Mononuclear cell (primary cell): ENCODE measurements at regions not wholly inside any gene's neighbourhood (a gene's known extent, or its start where the extent isn't known, plus 50 kb on each side); places are given as distances from the start of the nearest gene placed in this dataset.
A peak's percentile ranks its signal among the peaks of the same experiment; 100 is the strongest.
"Not testable (repeated sequence)": the region's sequence is repeated elsewhere in the genome, so short reads cannot be mapped to it uniquely, and the experiment has no call there.

Source experiments
- H3K27me3 ChIP-seq: 2 replicates; pipeline ENCODE4 v1.6.0; 2011; ENCODE audit warnings: low read length, control low read depth; ENCODE audit not compliant: insufficient read depth
- H3K4me1 ChIP-seq: 2 replicates; pipeline ENCODE4 v1.5.1; 2011; ENCODE audit warnings: mild to moderate bottlenecking, low read length, control low read depth; ENCODE audit not compliant: insufficient read depth
- H3K4me3 ChIP-seq: 2 replicates; pipeline ENCODE4 v1.5.1; 2011; ENCODE audit warnings: mild to moderate bottlenecking, low read length, moderate library complexity
- H3K9me3 ChIP-seq: 2 replicates; pipeline ENCODE4 v1.5.1; 2011; ENCODE audit warnings: low read depth, mild to moderate bottlenecking, control low read depth, low read length

DNA sequence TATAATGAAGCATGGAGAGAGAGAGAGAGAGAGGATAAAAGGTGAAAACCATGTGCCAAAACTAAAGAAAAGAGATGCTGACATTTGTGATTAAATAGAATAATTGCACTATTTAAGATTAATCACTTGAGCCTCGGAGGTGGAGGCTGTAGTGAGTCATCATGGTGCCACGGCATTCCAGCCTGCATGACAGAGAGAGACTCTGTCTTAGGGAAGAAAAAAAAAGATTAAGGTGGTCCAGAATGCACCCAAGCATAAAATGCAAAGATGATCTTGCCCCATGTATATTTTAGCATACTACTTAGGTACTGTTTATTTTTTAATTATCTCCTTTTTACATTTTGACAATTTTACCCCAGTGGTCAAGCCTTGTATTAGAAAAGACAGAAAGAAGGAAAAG is 742.5 kb downstream of the SPATA31A1 start:
- not testable (repeated sequence) for H3K27me3 ChIP-seq, H3K4me1 ChIP-seq, H3K4me3 ChIP-seq, H3K9me3 ChIP-seq

DNA sequence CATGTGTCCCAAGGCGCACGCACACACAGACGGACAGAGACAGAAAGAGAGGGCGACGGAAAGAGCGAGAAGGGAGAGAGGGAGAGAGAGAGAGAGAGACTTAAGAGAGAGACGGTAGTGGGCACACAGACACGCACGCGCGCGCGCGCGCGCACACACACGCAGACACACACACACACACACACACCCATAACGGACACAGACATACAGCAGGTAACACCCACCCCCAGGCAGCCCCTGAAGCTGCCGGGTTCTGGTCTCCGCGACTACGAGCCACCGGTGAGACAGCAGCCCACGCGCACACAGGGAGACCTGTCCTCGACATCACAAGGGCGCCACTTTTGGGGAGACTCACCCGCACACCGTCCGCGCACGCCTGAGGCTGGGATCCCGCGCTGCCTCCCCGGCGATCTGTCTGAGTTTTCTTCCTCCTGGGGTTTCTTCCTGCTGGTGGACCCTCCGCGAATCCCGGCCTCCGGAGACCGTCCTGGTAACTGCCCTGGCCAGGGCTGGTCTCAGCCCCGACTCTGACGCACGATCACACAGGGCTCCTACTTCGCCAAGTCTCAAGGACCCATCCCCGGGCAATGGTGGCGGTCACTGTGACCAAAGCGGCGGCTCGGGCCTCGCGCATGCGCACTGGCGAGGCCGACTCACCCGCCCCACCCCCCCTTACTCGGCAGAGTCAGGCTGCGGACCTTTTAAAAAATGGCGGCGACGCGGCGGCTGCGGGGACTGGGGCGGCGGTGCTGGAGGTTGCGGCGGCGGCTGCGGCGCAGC is 750.7 kb downstream of the SPATA31A1 start:
- not testable (repeated sequence) for H3K4me1 ChIP-seq, H3K9me3 ChIP-seq, H3K27me3 ChIP-seq
- peak overlapping the region; percentile 58 for H3K4me3 ChIP-seq

- not testable (repeated sequence) for H3K9me3 ChIP-seq, H3K4me1 ChIP-seq, H3K27me3 ChIP-seq
- peak overlapping the region; percentile 58 for H3K4me3 ChIP-seq
Observed at GRCh38 chr9:40106783-40107248, 751.3 kb downstream of the SPATA31A1 start.

- H3K27me3 ChIP-seq, H3K4me3 ChIP-seq, H3K4me1 ChIP-seq, H3K9me3 ChIP-seq: not testable (repeated sequence)
Observed at GRCh38 chr9:40107251-40107650, 751.8 kb downstream of the SPATA31A1 start.

DNA sequence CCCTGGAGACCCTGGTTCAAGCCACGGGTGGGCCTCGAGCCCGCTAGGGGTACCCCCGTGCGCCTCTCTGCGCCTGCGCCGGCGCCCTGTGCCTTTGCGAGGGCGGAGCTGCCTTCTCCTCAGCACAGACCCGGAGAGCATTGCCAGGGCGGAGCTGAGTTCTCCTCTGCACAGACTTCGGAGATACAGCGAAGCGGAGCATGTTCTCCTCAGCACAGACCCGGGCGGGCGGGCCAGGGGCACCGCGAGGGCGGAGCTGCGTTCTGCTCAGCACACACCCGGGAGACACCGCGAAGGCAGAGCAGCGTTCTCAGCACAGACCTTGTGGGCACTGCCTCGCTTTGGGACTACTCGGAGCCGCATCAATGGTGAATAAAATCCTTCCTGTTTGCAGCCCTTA is 753.0 kb downstream of the SPATA31A1 start:
- H3K4me3 ChIP-seq, H3K27me3 ChIP-seq, H3K9me3 ChIP-seq, H3K4me1 ChIP-seq: not testable (repeated sequence)

DNA sequence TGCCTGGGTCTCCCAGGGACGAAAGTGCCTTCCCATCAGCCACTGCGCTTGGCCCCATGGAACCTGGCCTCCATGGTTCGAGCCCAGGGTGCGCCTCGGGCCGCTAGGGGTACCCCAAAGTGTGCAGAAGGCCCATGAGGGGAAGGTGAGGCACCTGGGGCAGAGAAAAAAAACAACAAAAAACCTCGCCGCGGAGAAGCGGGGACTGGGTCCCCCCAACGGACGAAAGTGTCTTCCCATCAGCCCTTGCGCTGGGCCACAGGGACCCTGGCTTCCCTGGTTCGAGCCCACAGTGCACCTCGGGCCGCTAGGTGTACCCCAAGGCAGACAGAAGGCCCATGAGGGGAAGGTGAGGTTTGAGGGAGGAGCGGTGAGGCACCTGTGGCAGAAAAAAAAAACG is 755.3 kb downstream of the SPATA31A1 start:
- H3K27me3 ChIP-seq, H3K9me3 ChIP-seq, H3K4me1 ChIP-seq, H3K4me3 ChIP-seq: not testable (repeated sequence)

DNA sequence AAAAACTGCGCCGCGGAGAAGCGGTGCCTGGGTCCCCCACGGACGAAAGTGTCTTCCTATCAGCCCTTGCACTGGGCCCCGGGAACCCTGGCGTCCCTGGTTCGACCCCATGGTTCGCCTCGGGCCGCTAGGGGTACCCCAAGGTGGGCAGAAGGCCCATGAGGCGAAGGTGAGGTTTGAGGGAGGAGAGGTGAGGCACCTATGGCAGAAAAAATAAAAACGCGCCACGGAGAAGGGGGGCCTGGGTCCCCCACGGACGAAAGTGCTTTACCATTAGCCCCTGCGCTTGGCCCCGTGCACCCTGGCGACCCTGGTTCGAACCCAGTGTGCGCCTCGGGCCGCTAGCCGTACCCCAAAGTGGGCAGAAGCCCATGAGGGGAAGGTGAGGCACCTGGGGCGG is 756.1 kb downstream of the SPATA31A1 start:
- H3K4me3 ChIP-seq, H3K4me1 ChIP-seq, H3K9me3 ChIP-seq, H3K27me3 ChIP-seq: not testable (repeated sequence)

DNA sequence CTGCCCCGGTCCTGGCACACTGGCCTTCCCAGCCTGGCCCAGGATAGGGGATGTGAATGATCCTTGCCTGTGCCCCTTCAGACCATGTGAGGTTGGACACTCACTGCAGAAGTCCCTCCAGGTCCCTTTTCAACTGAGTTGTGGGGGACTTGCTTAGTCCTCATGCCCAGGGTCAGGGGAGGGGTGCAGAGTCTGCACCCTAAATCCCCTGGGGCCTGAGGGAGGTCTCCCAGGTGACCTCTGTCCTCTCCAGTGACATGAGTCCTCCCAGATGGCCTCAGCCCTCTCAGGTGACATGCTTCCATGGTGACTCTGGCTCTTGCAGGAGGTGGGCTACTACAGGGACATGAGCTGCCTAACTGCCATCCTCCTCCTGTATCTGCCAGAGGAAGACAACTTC is 775.1 kb downstream of the SPATA31A1 start:
- not testable (repeated sequence) for H3K4me1 ChIP-seq, H3K27me3 ChIP-seq, H3K9me3 ChIP-seq, H3K4me3 ChIP-seq

DNA sequence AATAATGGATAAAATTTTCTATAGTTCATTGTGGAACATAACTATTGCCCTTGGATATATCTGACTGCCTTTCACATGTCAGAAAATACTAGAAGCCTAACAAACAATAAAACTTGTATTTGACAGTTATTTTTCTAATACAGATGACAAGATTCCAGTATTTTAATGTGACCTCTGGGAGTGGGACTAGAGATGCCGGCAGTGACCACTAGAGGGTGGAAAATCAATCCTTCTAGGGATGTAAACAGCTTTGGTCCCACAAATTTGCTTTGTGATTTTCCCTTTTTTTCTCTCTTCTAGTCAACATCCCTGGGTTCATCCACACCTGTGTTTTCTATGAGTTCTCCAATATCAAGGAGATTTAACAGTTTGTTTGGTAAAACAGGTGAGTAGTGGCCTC is 813.7 kb downstream of the SPATA31A1 start:
- not testable (repeated sequence) for H3K9me3 ChIP-seq, H3K4me1 ChIP-seq, H3K4me3 ChIP-seq, H3K27me3 ChIP-seq

GRCh38 chr9:40173316-40173715 is 817.8 kb downstream of the SPATA31A1 start:
- not testable (repeated sequence) for H3K9me3 ChIP-seq, H3K27me3 ChIP-seq, H3K4me3 ChIP-seq, H3K4me1 ChIP-seq

DNA sequence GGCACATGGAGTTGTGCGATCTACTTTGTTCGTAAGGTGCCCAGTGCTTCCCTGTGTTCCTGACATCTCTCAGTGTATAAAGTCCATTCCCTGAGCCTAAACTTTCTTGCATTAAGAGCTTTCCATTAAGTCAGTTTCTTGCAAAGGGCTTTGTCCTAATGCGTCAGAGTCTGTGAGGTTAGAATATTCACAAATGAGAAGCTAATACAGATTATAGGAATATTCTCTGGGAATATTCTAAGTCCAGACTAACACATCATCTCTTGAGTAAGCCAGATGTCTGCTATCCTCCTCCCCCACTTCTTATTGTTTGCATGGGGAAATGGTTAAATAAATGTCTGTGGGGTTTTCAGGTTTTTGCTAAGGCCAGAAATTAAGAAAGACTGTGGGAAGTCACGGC is 818.6 kb downstream of the SPATA31A1 start:
- H3K4me1 ChIP-seq, H3K4me3 ChIP-seq, H3K27me3 ChIP-seq, H3K9me3 ChIP-seq: not testable (repeated sequence)

DNA sequence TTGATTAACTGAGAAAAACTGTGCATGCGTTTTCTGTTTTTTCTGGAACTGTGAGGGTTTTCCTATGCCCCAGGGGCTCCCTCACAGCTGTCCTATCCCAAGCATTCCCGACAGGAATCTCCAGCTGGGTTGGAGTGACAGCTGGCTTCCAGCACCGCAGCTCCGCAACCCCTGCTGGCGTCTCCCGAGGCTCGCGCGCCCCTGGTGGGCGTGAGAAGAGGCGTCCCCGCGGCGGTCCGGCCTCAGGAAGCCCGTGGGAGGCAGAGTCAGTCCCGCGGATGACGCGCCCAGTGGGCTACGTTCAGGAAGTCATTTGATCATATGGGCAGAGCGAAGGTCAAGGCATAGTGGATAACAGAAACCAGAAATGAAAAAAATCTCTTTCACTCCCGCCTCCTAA is 821.9 kb downstream of the SPATA31A1 start:
- H3K4me1 ChIP-seq, H3K27me3 ChIP-seq, H3K4me3 ChIP-seq, H3K9me3 ChIP-seq: not testable (repeated sequence)

- H3K27me3 ChIP-seq, H3K4me1 ChIP-seq, H3K4me3 ChIP-seq, H3K9me3 ChIP-seq: not testable (repeated sequence)
Observed at GRCh38 chr9:40191403-40191802, 835.9 kb downstream of the SPATA31A1 start.

DNA sequence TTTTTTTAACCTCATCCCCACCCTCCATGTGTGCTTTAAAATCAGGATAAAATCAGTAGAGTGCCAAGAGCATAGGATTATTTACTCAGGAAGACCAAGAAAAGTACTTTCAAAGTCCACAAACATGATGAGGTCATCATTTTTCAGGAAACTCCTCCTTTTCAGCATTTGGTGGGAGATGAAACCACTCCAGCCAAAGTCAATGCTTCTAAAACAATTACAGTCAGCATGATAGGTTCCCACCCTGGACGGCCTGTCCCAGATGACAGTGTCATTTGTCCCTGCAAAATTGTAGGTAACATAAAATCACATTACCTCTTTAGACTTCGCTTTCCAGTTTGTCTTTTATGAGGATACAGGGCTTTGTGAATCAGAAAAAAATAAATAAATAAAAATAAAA is 836.7 kb downstream of the SPATA31A1 start:
- H3K4me3 ChIP-seq, H3K9me3 ChIP-seq, H3K27me3 ChIP-seq, H3K4me1 ChIP-seq: not testable (repeated sequence)

DNA sequence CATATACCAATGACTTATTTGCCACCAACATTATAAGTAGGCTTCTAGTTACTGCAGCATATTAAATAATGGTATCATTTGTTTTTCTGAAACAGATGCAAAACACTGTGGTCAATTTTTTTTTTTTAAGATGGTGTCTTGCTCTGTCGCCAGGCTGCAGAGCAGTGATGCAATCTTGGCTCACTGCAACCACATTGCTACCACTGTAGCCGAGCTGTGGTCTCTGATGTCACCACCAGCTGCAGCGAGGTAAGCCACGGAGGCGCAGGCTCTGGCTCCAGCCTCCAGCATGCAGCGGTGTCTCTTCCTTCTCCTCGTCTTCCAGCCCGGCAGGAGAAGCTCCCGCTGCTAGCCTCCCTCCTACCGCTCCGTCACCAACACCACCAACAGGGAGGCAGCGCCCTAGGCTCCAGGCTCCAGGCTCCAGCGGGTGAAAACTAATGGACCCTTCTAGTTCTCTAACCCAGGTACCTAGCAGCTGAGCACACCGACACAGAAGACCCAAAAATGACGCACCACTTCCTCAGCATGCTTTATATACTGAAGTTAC is 840.8 kb downstream of the SPATA31A1 start:
- not testable (repeated sequence) for H3K27me3 ChIP-seq, H3K4me3 ChIP-seq, H3K9me3 ChIP-seq, H3K4me1 ChIP-seq

DNA sequence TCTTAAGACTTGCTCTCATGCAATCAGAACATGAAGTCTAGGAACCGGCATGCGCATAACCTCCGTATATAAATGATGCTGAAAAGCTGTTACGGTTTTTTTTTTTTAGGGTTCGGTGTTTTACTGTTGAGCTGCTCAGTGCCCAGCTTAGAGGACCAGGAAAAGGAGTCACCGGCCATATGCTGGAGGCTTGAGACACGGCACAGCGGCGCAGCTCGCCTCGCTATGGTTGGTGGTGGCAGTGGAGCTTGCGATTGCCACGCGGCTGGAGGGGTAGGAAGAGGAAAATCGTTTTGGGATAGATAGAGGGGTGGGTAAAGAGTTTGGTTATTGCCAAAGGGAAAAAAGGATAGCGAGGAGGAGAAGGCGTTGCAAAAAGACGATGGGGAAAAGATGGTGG is 841.3 kb downstream of the SPATA31A1 start:
- not testable (repeated sequence) for H3K9me3 ChIP-seq, H3K27me3 ChIP-seq, H3K4me3 ChIP-seq, H3K4me1 ChIP-seq
